SK-N-SH (cell line): ENCODE measurements at regions not wholly inside any gene's neighbourhood (a gene's known extent, or its start where the extent isn't known, plus 50 kb on each side); places are given as distances from the start of the nearest gene placed in this dataset.

ENCODE experiments used
- CTCF ChIA-PET: fragments of 300-600, 350-600 bp; formaldehyde crosslinking; extraction: SDS; loops from one replicate; lab custom pipeline; 2021; lab: Yijun Ruan, JAX
- POLR2A ChIA-PET: fragments of 350-600 bp; sonication (Branson Sonifier 250); formaldehyde crosslinking; extraction: SDS; loops from one replicate; lab custom pipeline; 2020; ENCODE audit warnings: antibody characterized with exemption, inconsistent platforms; lab: Yijun Ruan, JAX
- DNase-seq: peaks from one replicate; pipeline ENCODE4 v3.0.0; 2012
- H2AFZ ChIP-seq: fragments of 200-600 bp; sonication (generic); 2 replicates; pipeline ENCODE4 v1.8.1; 2016; ENCODE audit warnings: antibody characterized with exemption, mild to moderate bottlenecking, low read depth
- H3F3A ChIP-seq: fragments of 200-600 bp; sonication (generic); replicated peaks from 2 replicates; pipeline ENCODE3; 2016; ENCODE audit warnings: antibody characterized with exemption, mild to moderate bottlenecking; ENCODE audit not compliant: insufficient read depth
- H3K27ac ChIP-seq, 2 experiments: fragments of 200-500 bp in 1 of 2; fragments of 200-600 bp in 1 of 2; sonication (Bioruptor generic) in 1 of 2; sonication (generic), shearing (Covaris generic) in 1 of 2; 2 replicates each; pipeline versions ENCODE4 v1.5.1 to v1.6.1; 2014 to 2016; ENCODE audit warnings: low read depth in 2 of 2, inconsistent platforms in 1 of 2, low read length in 1 of 2, mild to moderate bottlenecking in 1 of 2, mixed read lengths in 1 of 2
- H3K27me3 ChIP-seq: fragments of 200-600 bp; sonication (generic), shearing (Covaris generic); 2 replicates; pipeline ENCODE4 v1.6.1; 2016; ENCODE audit warnings: mixed run types; ENCODE audit not compliant: insufficient read depth
- H3K36me3 ChIP-seq, 2 experiments: fragments of 200-500 bp in 1 of 2; fragments of 200-600 bp in 1 of 2; sonication (Bioruptor generic) in 1 of 2; sonication (generic) in 1 of 2; replicated peaks in 1 of 2; 2 replicates each; pipeline versions ENCODE3 to v1.5.1; 2014 to 2016; ENCODE audit warnings: low read length in 1 of 2, mild to moderate bottlenecking in 1 of 2; ENCODE audit not compliant: insufficient read depth in 2 of 2, control insufficient read depth in 1 of 2
- H3K4me1 ChIP-seq, 2 experiments: fragments of 200-500 bp in 1 of 2; fragments of 200-600 bp in 1 of 2; sonication (Bioruptor generic) in 1 of 2; sonication (generic), shearing (Covaris generic) in 1 of 2; 2 replicates each; pipeline versions ENCODE4 v1.5.1 to v1.6.1; 2014 to 2016; ENCODE audit warnings: low read depth in 1 of 2, low read length in 1 of 2, mixed run types in 1 of 2; ENCODE audit not compliant: insufficient read depth in 2 of 2, control insufficient read depth in 1 of 2
- H3K4me2 ChIP-seq: fragments of 200-600 bp; sonication (generic), shearing (Covaris generic); 2 replicates; pipeline ENCODE4 v1.6.1; 2017; ENCODE audit warnings: mixed run types
- H3K4me3 ChIP-seq, 2 experiments: fragments of 200-500 bp in 1 of 2; fragments of 200-600 bp in 1 of 2; sonication (Bioruptor generic) in 1 of 2; sonication (generic), shearing (Covaris generic) in 1 of 2; 2 replicates each; pipeline versions ENCODE4 v1.5.1 to v1.8.1; 2014 to 2016; ENCODE audit warnings: low read depth in 2 of 2, inconsistent platforms in 1 of 2, low read length in 1 of 2, mild to moderate bottlenecking in 1 of 2, mixed read lengths in 1 of 2, moderate library complexity in 1 of 2
- H3K79me2 ChIP-seq: fragments of 200-600 bp; sonication (generic); 2 replicates; pipeline ENCODE4 v1.8.1; 2017; ENCODE audit warnings: mild to moderate bottlenecking; ENCODE audit not compliant: insufficient read depth
- H3K9ac ChIP-seq: fragments of 200-600 bp; sonication (generic); 2 replicates; pipeline ENCODE4 v1.6.1; 2017; ENCODE audit warnings: mixed run types
- H3K9me2 ChIP-seq: fragments of 200-600 bp; sonication (generic); 2 replicates; pipeline ENCODE4 v1.6.1; 2017; ENCODE audit warnings: mixed run types
- H3K9me3 ChIP-seq: fragments of 200-600 bp; sonication (generic); 2 replicates; pipeline ENCODE4 v1.6.1; 2017; ENCODE audit warnings: mixed run types, mild to moderate bottlenecking, moderate library complexity
- H4K20me1 ChIP-seq: fragments of 200-600 bp; sonication (generic); 2 replicates; pipeline ENCODE4 v1.6.1; 2017; ENCODE audit warnings: mild to moderate bottlenecking, mixed run types; ENCODE audit not compliant: insufficient read depth
- EP300 ChIP-seq, 2 experiments: IDR thresholded peaks; 2 replicates each; pipeline versions ENCODE4 v1.4.0 to v1.6.1; 2012; ENCODE audit warnings: borderline replicate concordance in 1 of 2, low read depth in 1 of 2, low read length in 1 of 2
- FOXJ3 ChIP-seq: sonication (generic); formaldehyde crosslinking; IDR thresholded peaks from 2 replicates; pipeline ENCODE4 v1.5.1; 2020; ENCODE audit warnings: mild to moderate bottlenecking, missing genetic modification reagents
- FOXM1 ChIP-seq: IDR thresholded peaks from 2 replicates; pipeline ENCODE4 v1.4.0; 2012; ENCODE audit warnings: low read depth, mild to moderate bottlenecking
- GABPA ChIP-seq: IDR thresholded peaks from 2 replicates; pipeline ENCODE4 v1.4.0; 2012; ENCODE audit warnings: low read depth, mild to moderate bottlenecking
- GATA2 ChIP-seq: sonication (generic); formaldehyde crosslinking; IDR thresholded peaks from 2 replicates; pipeline ENCODE4 v1.5.0; 2020; ENCODE audit warnings: mild to moderate bottlenecking, missing genetic modification reagents
- NFIC ChIP-seq: IDR thresholded peaks from 2 replicates; pipeline ENCODE4 v1.4.0; 2012; ENCODE audit warnings: borderline replicate concordance
- NRF1 ChIP-seq: IDR thresholded peaks from 2 replicates; pipeline ENCODE4 v1.6.1; 2012; ENCODE audit warnings: low read depth, mild to moderate bottlenecking, low read length
- POLR2AphosphoS5 ChIP-seq: IDR thresholded peaks from 2 replicates; pipeline ENCODE4 v1.6.1; 2012; ENCODE audit warnings: low read depth, low read length
- RAD21 ChIP-seq: IDR thresholded peaks from 2 replicates; pipeline ENCODE4 v1.6.1; 2012; ENCODE audit warnings: mild to moderate bottlenecking, low read length
- RCOR1 ChIP-seq: fragments of 150-350 bp; IDR thresholded peaks from 2 replicates; pipeline ENCODE4 v1.6.1; 2017; ENCODE audit warnings: antibody characterized with exemption, low read length
- RFX5 ChIP-seq: IDR thresholded peaks from 2 replicates; pipeline ENCODE4 v1.6.1; 2012; ENCODE audit warnings: mild to moderate bottlenecking, improper control_type of control experiment, low read length
- SMC3 ChIP-seq: IDR thresholded peaks from 2 replicates; pipeline ENCODE4 v1.6.1; 2012; ENCODE audit warnings: low read depth, low read length, improper control_type of control experiment
- TAF1 ChIP-seq: IDR thresholded peaks from 2 replicates; pipeline ENCODE4 v1.6.1; 2012; ENCODE audit warnings: low read depth, mild to moderate bottlenecking, low read length, moderate library complexity, borderline replicate concordance
- TCF12 ChIP-seq: IDR thresholded peaks from 2 replicates; pipeline ENCODE4 v1.4.0; 2012
- TEAD4 ChIP-seq: IDR thresholded peaks from 2 replicates; pipeline ENCODE4 v1.4.0; 2012; ENCODE audit warnings: mild to moderate bottlenecking, borderline replicate concordance; ENCODE audit not compliant: insufficient read depth
- YY1 ChIP-seq: IDR thresholded peaks from 2 replicates; pipeline ENCODE4 v1.4.0; 2012; ENCODE audit warnings: low read depth, mild to moderate bottlenecking
- WGBS: methylation state at CpG from one replicate; pipeline ENCODE4 v1.1.6; 2017; ENCODE audit warnings: low lambda C conversion rate; 5-methylcytosine and 5-hydroxymethylcytosine counted together
- TF ChIP-seq, protein P1 (sequence below): fragments of 150-350 bp; IDR thresholded peaks from 2 replicates; pipeline ENCODE4 v1.6.1; 2017; ENCODE audit warnings: antibody characterized with exemption, low read length, low read depth, borderline replicate concordance
- TF ChIP-seq, protein P2 (sequence below): IDR thresholded peaks from 2 replicates; pipeline ENCODE4 v1.4.0; 2012; ENCODE audit warnings: low read depth, borderline replicate concordance
- TF ChIP-seq, protein P3 (sequence below): IDR thresholded peaks from 2 replicates; pipeline ENCODE4; 2012

DNA sequence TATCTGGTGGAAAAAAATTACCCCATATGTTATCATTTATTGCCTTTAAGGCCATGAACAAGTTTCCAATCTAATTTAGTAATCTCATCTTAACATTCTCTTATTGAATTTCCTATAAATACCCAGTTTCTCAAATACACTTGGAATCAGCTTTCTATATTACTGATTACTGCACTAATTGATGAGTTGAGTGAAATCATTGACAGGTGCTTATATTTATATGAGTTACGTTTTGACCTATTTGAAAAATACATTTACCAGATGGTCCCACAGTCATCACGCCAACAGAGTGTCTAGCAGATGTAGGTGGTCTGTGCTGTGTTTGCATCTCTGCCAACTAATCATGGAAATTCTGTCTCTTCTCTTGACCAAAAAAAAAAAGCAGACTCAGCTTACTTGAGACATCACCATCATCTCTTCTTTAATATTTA is 307.3 kb upstream of the NREP start:
- no peaks in the 10 kb centered on the region for H3K9me3 ChIP-seq
- H3K4me1 ChIP-seq = peaks cover 4 to 32% of the 10 kb centered on the region in 2 experiments; a peak in 3 of 4 replicates
- H3K79me2 ChIP-seq = no peaks in the 10 kb centered on the region
- CTCF ChIA-PET = interaction anchor here (0.6 to 1.3 kb wide), 2 partner anchors 14 to 1409 kb away, joined by 3 read pairs; no protein-coding TSS in a partner anchor
- H3K4me3 ChIP-seq = no peak overlapping the region
- no peak overlapping the region for H3K4me2 ChIP-seq
- TF ChIP-seq TAF1 = no peak
- TF ChIP-seq, protein P1, sequence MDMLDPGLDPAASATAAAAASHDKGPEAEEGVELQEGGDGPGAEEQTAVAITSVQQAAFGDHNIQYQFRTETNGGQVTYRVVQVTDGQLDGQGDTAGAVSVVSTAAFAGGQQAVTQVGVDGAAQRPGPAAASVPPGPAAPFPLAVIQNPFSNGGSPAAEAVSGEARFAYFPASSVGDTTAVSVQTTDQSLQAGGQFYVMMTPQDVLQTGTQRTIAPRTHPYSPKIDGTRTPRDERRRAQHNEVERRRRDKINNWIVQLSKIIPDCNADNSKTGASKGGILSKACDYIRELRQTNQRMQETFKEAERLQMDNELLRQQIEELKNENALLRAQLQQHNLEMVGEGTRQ = no peak
- TF ChIP-seq, protein P2, sequence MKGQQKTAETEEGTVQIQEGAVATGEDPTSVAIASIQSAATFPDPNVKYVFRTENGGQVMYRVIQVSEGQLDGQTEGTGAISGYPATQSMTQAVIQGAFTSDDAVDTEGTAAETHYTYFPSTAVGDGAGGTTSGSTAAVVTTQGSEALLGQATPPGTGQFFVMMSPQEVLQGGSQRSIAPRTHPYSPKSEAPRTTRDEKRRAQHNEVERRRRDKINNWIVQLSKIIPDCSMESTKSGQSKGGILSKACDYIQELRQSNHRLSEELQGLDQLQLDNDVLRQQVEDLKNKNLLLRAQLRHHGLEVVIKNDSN = no peak
- TF ChIP-seq RAD21 = no peak
- peak in 1 of 2 experiments; percentile 84; a peak in 1 of 4 replicates for TF ChIP-seq EP300 (IDR thresholded peaks at IDR 0.05; ENCODE audit: borderline replicate concordance in 1 of 2, low read depth in 1 of 2, low read length in 1 of 2)
- no peak for TF ChIP-seq GABPA
- no peak for TF ChIP-seq NFIC
- TF ChIP-seq YY1 = no peak
- TF ChIP-seq TEAD4 = no peak
- TF ChIP-seq SMC3 = no peak
- 0 out of 2 replicates have a peak, but pooled peaks have one; percentile 45 for TF ChIP-seq RCOR1
- TF ChIP-seq FOXJ3 (CRISPR knock-in tag) = no peak
- TF ChIP-seq, protein P3, sequence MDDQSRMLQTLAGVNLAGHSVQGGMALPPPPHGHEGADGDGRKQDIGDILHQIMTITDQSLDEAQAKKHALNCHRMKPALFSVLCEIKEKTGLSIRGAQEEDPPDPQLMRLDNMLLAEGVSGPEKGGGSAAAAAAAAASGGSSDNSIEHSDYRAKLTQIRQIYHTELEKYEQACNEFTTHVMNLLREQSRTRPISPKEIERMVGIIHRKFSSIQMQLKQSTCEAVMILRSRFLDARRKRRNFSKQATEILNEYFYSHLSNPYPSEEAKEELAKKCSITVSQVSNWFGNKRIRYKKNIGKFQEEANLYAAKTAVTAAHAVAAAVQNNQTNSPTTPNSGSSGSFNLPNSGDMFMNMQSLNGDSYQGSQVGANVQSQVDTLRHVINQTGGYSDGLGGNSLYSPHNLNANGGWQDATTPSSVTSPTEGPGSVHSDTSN = no peak
- TF ChIP-seq FOXM1 = no peak
- TF ChIP-seq POLR2AphosphoS5 = no peak
- no peak for TF ChIP-seq NRF1
- peak; percentile 78 for TF ChIP-seq GATA2 (CRISPR knock-in tag)
- TF ChIP-seq RFX5 = no peak
- TF ChIP-seq TCF12 = 0 out of 2 replicates have a peak, but pooled peaks have one; percentile 11
- no peaks in the 10 kb centered on the region for H3F3A ChIP-seq
- peak; percentile 21 for DNase-seq
- H3K27me3 ChIP-seq = no peaks in the 10 kb centered on the region
- no peaks in the 10 kb centered on the region for H3K9me2 ChIP-seq
- H2AFZ ChIP-seq = no peak overlapping the region
- no peaks in the 10 kb centered on the region for H3K36me3 ChIP-seq
- 33% methylated on average over 2 of the region's 2 CpGs for WGBS
- H4K20me1 ChIP-seq = no peaks in the 10 kb centered on the region
- no peak overlapping the region for H3K9ac ChIP-seq
- H3K27ac ChIP-seq = peak overlapping the region in 1 of 2 experiments; percentile 90; a peak in 2 of 4 replicates
- POLR2A ChIA-PET = no interaction called here
